OCI-LY3 (cell line): ENCODE measurements at regions not wholly inside any gene's neighbourhood (a gene's known extent, or its start where the extent isn't known, plus 50 kb on each side); places are given as distances from the start of the nearest gene placed in this dataset.

Experiments
- H2AFZ ChIP-seq: fragments of 200-600, 300-600 bp; shearing (Covaris generic); 2 replicates; pipeline ENCODE4 v1.6.0; 2014; ENCODE audit warnings: antibody characterized with exemption, low read depth, low read length
- H3K27ac ChIP-seq: fragments of 200-600, 300-600 bp; sonication (generic); 2 replicates; pipeline ENCODE4 v1.5.1; 2014; ENCODE audit warnings: mild to moderate bottlenecking, low read length, moderate library complexity, mixed read lengths
- H3K27me3 ChIP-seq: fragments of 200-600, 300-600 bp; sonication (generic); 2 replicates; pipeline ENCODE4 v1.6.1; 2014; ENCODE audit warnings: low read depth, low read length, mixed read lengths
- H3K36me3 ChIP-seq: fragments of 200-600, 300-600 bp; sonication (generic); replicated peaks from 2 replicates; pipeline ENCODE3; 2014; ENCODE audit warnings: low read depth, low read length, mixed read lengths
- H3K4me1 ChIP-seq: fragments of 300-600, 200-600 bp; sonication (generic); 2 replicates; pipeline ENCODE4 v1.6.1; 2014; ENCODE audit warnings: low read length, mixed read lengths
- H3K4me2 ChIP-seq: fragments of 200-600, 300-600 bp; sonication (generic); 2 replicates; pipeline ENCODE4 v1.6.1; 2014; ENCODE audit warnings: low read length, mixed read lengths
- H3K4me3 ChIP-seq: fragments of 300-600, 200-600 bp; sonication (generic); 2 replicates; pipeline ENCODE4 v1.5.1; 2014; ENCODE audit warnings: antibody characterized with exemption, mild to moderate bottlenecking, low read length, moderate library complexity
- H3K79me2 ChIP-seq: fragments of 300-600, 200-600 bp; shearing (Covaris generic); 2 replicates; pipeline ENCODE4 v1.6.1; 2014; ENCODE audit warnings: mild to moderate bottlenecking, low read length, mixed read lengths
- H3K9ac ChIP-seq: fragments of 300-600, 200-600 bp; shearing (Covaris generic); 2 replicates; pipeline ENCODE4 v1.6.0; 2014; ENCODE audit warnings: mild to moderate bottlenecking, low read length, moderate library complexity
- H3K9me3 ChIP-seq: fragments of 200-600, 300-600 bp; shearing (Covaris generic); 2 replicates; pipeline ENCODE4 v1.6.1; 2014; ENCODE audit warnings: low read length, mixed read lengths; ENCODE audit not compliant: insufficient read depth
- H4K20me1 ChIP-seq: fragments of 200-600, 300-600 bp; sonication (generic); 2 replicates; pipeline ENCODE4 v1.6.1; 2016; ENCODE audit warnings: low read length, mixed read lengths; ENCODE audit not compliant: insufficient read depth
- EZH2phosphoT487 ChIP-seq: fragments of 200-600 bp; shearing (Covaris generic); IDR thresholded peaks from 2 replicates; pipeline ENCODE4 v1.6.1; 2018; ENCODE audit warnings: antibody characterized with exemption, mixed run types, low read depth
- TF ChIP-seq, protein P1 (sequence below): fragments of 200-600, 300-600 bp; sonication (generic); IDR thresholded peaks from 2 replicates; pipeline ENCODE4 v1.5.1; 2014; ENCODE audit warnings: antibody characterized with exemption, low read length, low read depth

DNA sequence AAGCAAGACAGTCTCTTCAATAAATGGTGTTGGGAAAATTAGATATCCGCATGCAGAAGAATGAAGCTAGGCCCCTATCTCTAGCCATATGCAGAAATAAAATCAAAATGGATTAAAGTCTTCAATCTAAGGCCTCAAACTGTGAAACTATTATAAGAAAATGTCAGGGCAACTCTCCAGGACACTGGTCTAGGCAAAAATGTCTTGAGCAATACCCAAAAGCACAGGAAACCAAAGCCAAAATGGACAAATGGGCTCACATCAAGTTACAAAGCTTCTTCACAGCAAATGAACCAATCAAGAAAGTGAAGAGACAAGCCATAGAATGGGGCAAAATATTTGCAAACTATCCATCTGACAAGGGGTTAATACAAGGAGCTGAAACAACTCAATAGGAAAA lies 338.8 kb downstream of the NNT start:
- Histone ChIP-seq H3K9ac (no peak overlapping the region), H3K9me3 (no peaks in the 10 kb centered on the region), H2AFZ (no peak overlapping the region), H4K20me1 (no peaks in the 10 kb centered on the region), H3K36me3 (no peaks in the 10 kb centered on the region), H3K4me2 (no peak overlapping the region), H3K27ac (no peak overlapping the region), H3K27me3 (no peaks in the 10 kb centered on the region), H3K79me2 (no peaks in the 10 kb centered on the region), H3K4me3 (no peak overlapping the region), H3K4me1 (no peaks in the 10 kb centered on the region)
- no peak for TF ChIP-seq EZH2phosphoT487
- TF ChIP-seq, protein P1, sequence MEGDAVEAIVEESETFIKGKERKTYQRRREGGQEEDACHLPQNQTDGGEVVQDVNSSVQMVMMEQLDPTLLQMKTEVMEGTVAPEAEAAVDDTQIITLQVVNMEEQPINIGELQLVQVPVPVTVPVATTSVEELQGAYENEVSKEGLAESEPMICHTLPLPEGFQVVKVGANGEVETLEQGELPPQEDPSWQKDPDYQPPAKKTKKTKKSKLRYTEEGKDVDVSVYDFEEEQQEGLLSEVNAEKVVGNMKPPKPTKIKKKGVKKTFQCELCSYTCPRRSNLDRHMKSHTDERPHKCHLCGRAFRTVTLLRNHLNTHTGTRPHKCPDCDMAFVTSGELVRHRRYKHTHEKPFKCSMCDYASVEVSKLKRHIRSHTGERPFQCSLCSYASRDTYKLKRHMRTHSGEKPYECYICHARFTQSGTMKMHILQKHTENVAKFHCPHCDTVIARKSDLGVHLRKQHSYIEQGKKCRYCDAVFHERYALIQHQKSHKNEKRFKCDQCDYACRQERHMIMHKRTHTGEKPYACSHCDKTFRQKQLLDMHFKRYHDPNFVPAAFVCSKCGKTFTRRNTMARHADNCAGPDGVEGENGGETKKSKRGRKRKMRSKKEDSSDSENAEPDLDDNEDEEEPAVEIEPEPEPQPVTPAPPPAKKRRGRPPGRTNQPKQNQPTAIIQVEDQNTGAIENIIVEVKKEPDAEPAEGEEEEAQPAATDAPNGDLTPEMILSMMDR = no peak

DNA sequence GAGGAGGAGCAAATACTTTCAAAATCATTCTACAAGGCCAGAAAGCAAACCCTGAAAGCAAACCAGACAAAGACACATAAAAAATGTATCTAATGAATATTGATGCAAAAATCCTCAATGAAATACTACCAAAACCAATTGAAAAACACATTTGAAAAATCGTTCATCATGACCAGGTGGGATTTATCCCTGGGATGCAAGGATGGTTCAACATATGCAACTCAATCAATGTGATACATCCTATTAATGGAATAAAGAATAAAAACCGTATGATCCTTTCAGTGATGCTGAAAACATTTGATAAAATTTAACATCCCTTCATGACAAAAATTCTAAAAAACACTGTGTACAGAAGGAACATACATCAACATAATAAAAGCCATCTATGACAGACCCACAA lies 337.6 kb downstream of the NNT start:
- Histone ChIP-seq H3K4me1 (no peaks in the 10 kb centered on the region), H3K4me2 (no peak overlapping the region)

DNA sequence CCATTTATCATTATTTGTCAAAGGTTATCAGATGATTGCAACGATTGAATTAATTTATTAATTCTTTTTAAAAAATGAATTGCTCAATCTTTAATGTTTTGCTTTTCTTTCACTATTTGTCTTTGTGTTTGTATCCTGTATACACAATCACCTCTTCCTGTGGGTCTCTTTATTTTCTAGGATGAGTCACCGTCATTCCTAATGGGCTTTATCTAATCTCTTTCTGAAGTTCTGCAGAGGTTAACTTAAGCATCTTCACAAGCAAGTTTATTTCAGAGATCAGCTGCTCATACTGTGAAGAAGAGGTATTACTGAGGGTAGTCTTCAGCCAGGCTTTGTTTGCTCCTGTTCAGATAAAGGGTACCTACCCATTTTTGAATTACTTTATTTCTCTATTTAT lies 323.9 kb downstream of the NNT start:
- Histone ChIP-seq H3K4me1 (no peaks in the 10 kb centered on the region), H3K9ac (no peak overlapping the region), H3K9me3 (no peaks in the 10 kb centered on the region), H2AFZ (no peak overlapping the region), H3K27me3 (no peaks in the 10 kb centered on the region), H3K4me3 (no peak overlapping the region), H3K79me2 (no peaks in the 10 kb centered on the region), H3K36me3 (no peaks in the 10 kb centered on the region), H3K4me2 (no peak overlapping the region), H3K27ac (no peak overlapping the region), H4K20me1 (no peaks in the 10 kb centered on the region)
- no peak for TF ChIP-seq EZH2phosphoT487
- TF ChIP-seq, protein P1 = no peak

More for the DNA sequence above, 337.6 kb downstream of the NNT start:
- Histone ChIP-seq H3K79me2 (no peaks in the 10 kb centered on the region), H3K4me3 (no peak overlapping the region), H3K9me3 (no peaks in the 10 kb centered on the region), H3K27ac (no peak overlapping the region), H3K36me3 (no peaks in the 10 kb centered on the region), H2AFZ (no peak overlapping the region), H4K20me1 (no peaks in the 10 kb centered on the region), H3K27me3 (no peaks in the 10 kb centered on the region), H3K9ac (no peak overlapping the region)
- no peak for TF ChIP-seq EZH2phosphoT487
- TF ChIP-seq, protein P1 = no peak

DNA sequence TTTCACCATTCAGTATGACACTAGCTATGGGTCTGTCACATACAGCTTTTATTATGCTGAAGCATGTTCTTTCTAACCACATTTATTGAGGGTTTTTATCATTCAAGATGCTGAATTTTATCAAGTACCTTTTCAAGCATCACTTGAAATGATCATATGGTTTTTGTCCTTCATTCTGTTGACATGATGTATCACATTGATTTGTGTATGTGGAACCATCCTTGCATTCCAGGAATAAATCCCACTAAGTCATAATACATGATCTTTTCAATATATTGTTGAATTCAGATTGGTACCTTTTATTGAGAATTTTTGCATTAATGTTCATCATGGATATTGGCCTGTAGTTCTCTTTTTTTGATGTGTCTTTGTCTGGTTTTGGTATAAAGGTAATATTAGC lies 317.4 kb downstream of the NNT start:
- Histone ChIP-seq H2AFZ (no peak overlapping the region), H3K9ac (no peak overlapping the region), H3K27me3 (no peaks in the 10 kb centered on the region), H3K4me3 (no peak overlapping the region), H3K36me3 (no peaks in the 10 kb centered on the region), H3K9me3 (no peaks in the 10 kb centered on the region), H3K27ac (no peak overlapping the region), H3K4me2 (no peak overlapping the region), H3K4me1 (no peaks in the 10 kb centered on the region), H4K20me1 (no peaks in the 10 kb centered on the region), H3K79me2 (no peaks in the 10 kb centered on the region)
- TF ChIP-seq, protein P1 = no peak
- TF ChIP-seq EZH2phosphoT487 = no peak
